ENCODE measurements at regions not wholly inside any gene's neighbourhood (a gene's known extent, or its start where the extent isn't known, plus 50 kb on each side); places are given as distances from the start of the nearest gene placed in this dataset.

GRCh38 chr2:7742301-7742700, 825.1 kb downstream of the RNF144A start:
- POLR2A ChIA-PET (ENCODE audit: low non-redundant PET), result no interaction called here
- no peak for TF ChIP-seq CTCF (conservative IDR thresholded peaks at IDR 0.05; ENCODE audit: low read depth, low read length)
- no peak for TF ChIP-seq EZH2 (IDR thresholded peaks at IDR 0.05; ENCODE audit: borderline replicate concordance, low read depth, low read length, poor library complexity, severe bottlenecking)
- CTCF ChIA-PET, result no interaction called here

GRCh38 chr2:7744827-7745226, 827.6 kb downstream of the RNF144A start:
- no peak overlapping the region for H3K27ac ChIP-seq (ENCODE audit: low read depth, low read length, poor library complexity, severe bottlenecking)
- POLR2A ChIA-PET (ENCODE audit: low non-redundant PET), result no interaction called here
- CTCF ChIA-PET, result no interaction called here
- H3K9me3 ChIP-seq (ENCODE audit: low read depth, low read length, poor library complexity, severe bottlenecking), result no peaks in the 10 kb centered on the region
- H3K4me3 ChIP-seq (ENCODE audit: low read depth, low read length, poor library complexity, severe bottlenecking), result no peak overlapping the region
- H3K4me1 ChIP-seq (ENCODE audit: insufficient read depth, low read length, poor library complexity, severe bottlenecking), result no peaks in the 10 kb centered on the region
- intact Hi-C loops (cut with micrococcal nuclease; ENCODE audit: unreplicated experiment), result no loop called here
- no peak for TF ChIP-seq CTCF (conservative IDR thresholded peaks at IDR 0.05; ENCODE audit: low read depth, low read length)
- TF ChIP-seq EZH2 (IDR thresholded peaks at IDR 0.05; ENCODE audit: borderline replicate concordance, low read depth, low read length, poor library complexity, severe bottlenecking), result no peak
- DNase-seq (ENCODE audit: low spot score), result no peak
- no peaks in the 10 kb centered on the region for H3K27me3 ChIP-seq (replicated peaks; ENCODE audit: insufficient read depth, low read depth, low read length, poor library complexity)
- no TSS peak for BruUV-seq (replicated peaks)
- no peaks in the 10 kb centered on the region for H3K36me3 ChIP-seq (ENCODE audit: insufficient read depth, low read length, poor library complexity, severe bottlenecking)

More at GRCh38 chr2:7742301-7742700, 825.1 kb downstream of the RNF144A start:
- intact Hi-C loops (cut with micrococcal nuclease; ENCODE audit: unreplicated experiment), result no loop called here
- Histone ChIP-seq H3K27ac (ENCODE audit: low read depth, low read length, poor library complexity, severe bottlenecking) (no peak overlapping the region), H3K4me1 (ENCODE audit: insufficient read depth, low read length, poor library complexity, severe bottlenecking) (no peaks in the 10 kb centered on the region), H3K36me3 (ENCODE audit: insufficient read depth, low read length, poor library complexity, severe bottlenecking) (no peaks in the 10 kb centered on the region), H3K9me3 (ENCODE audit: low read depth, low read length, poor library complexity, severe bottlenecking) (no peaks in the 10 kb centered on the region), H3K27me3 (replicated peaks; ENCODE audit: insufficient read depth, low read depth, low read length, poor library complexity) (no peaks in the 10 kb centered on the region), H3K4me3 (ENCODE audit: low read depth, low read length, poor library complexity, severe bottlenecking) (no peak overlapping the region)
- no TSS peak for BruUV-seq (replicated peaks)
- no peak for DNase-seq (ENCODE audit: low spot score)

GRCh38 chr2:7745369-7745768, 828.2 kb downstream of the RNF144A start:
- ChIA-PET POLR2A (ENCODE audit: low non-redundant PET) (no interaction called here), CTCF (no interaction called here)
- H3K4me1 ChIP-seq (ENCODE audit: insufficient read depth, low read length, poor library complexity, severe bottlenecking), result no peaks in the 10 kb centered on the region
- H3K27me3 ChIP-seq (replicated peaks; ENCODE audit: insufficient read depth, low read depth, low read length, poor library complexity), result no peaks in the 10 kb centered on the region
- no peak overlapping the region for H3K27ac ChIP-seq (ENCODE audit: low read depth, low read length, poor library complexity, severe bottlenecking)
- TF ChIP-seq CTCF (conservative IDR thresholded peaks at IDR 0.05; ENCODE audit: low read depth, low read length), result no peak
- no peak for TF ChIP-seq EZH2 (IDR thresholded peaks at IDR 0.05; ENCODE audit: borderline replicate concordance, low read depth, low read length, poor library complexity, severe bottlenecking)
- H3K4me3 ChIP-seq (ENCODE audit: low read depth, low read length, poor library complexity, severe bottlenecking), result no peak overlapping the region
- no peaks in the 10 kb centered on the region for H3K9me3 ChIP-seq (ENCODE audit: low read depth, low read length, poor library complexity, severe bottlenecking)
- no peak for DNase-seq (ENCODE audit: low spot score)
- H3K36me3 ChIP-seq (ENCODE audit: insufficient read depth, low read length, poor library complexity, severe bottlenecking), result no peaks in the 10 kb centered on the region
- no TSS peak for BruUV-seq (replicated peaks)
- intact Hi-C loops (cut with micrococcal nuclease; ENCODE audit: unreplicated experiment), result no loop called here
